OCI-LY7 (cell line): ENCODE measurements at regions not wholly inside any gene's neighbourhood (a gene's known extent, or its start where the extent isn't known, plus 50 kb on each side); places are given as distances from the start of the nearest gene placed in this dataset.

Experiments
- CTCF ChIP-seq: fragments of 200-600 bp; sonication (generic); conservative IDR thresholded peaks from 2 replicates; pipeline ENCODE4 v1.5.1; 2014; ENCODE audit warnings: mild to moderate bottlenecking, antibody characterized with exemption, low read length, moderate library complexity, mixed read lengths
- EZH2phosphoT487 ChIP-seq: fragments of 200-600 bp; sonication (generic); IDR thresholded peaks from 2 replicates; pipeline ENCODE4 v1.6.1; 2018; ENCODE audit warnings: low read depth, borderline replicate concordance, mild to moderate bottlenecking, mixed run types, antibody characterized with exemption, low read length, moderate library complexity, mixed read lengths

DNA sequence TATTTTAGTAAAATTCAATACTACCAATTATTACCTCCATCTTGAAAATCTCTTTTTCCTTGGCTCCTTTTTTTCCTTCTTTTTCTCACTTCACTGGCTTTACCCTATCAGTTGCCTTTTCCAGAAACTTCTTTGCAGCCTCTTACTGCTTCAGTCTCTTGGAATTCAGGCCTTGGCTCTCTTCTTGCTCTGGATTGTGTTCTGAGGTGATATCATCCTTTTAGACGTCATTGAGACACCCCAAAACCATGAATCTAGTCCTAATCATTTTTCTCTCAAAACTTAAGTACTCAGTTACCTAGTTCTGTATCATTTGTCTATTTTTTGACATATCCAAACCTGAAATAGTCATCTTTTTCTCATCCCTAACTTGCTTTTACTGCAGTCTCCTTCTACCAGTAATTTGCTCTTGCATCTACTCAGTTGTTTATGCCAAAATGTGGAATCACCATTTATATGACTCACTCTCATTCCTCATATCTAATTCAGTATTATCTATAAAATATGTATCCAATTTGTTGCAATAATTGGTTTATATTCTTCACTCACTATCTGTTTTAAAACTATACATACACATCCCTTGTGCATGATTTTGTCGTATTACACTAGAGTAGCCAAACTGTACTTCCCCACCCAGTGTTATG, 703.2 kb upstream of the CCDC54 start:
- TF ChIP-seq CTCF (no peak), EZH2phosphoT487 (no peak)
